ENCODE measurements at regions not wholly inside any gene's neighbourhood (a gene's known extent, or its start where the extent isn't known, plus 50 kb on each side); places are given as distances from the start of the nearest gene placed in this dataset.

- Histone ChIP-seq H3K4me1 (replicated peaks in 1 of 2) (no peaks in the 10 kb centered on the region), H3K27ac (no peak overlapping the region), H3K4me3 (no peak overlapping the region), H3K36me3 (replicated peaks in 1 of 2) (no peaks in the 10 kb centered on the region), H3K9me3 (replicated peaks in 1 of 3) (no peaks in the 10 kb centered on the region), H3K27me3 (peaks cover 4% of the 10 kb centered on the region)
- WGBS, 4 donors, result 78 to 87% (median 81%) methylated on average over 4 of the region's 4 CpGs
- intact Hi-C loops (cut with DNase I), result no loop called here
- TF ChIP-seq POLR2A (IDR thresholded peaks at IDR 0.05) (no peak), CTCF (IDR thresholded peaks at IDR 0.05) (no peak)
- DNase-seq, result no peak
Measured at GRCh38 chr9:36763778-36764177, 191.1 kb downstream of the MELK start.

- DNase-seq, result no peak
- H3K36me3 ChIP-seq (replicated peaks in 1 of 2), result no peaks in the 10 kb centered on the region
- peaks cover 4% of the 10 kb centered on the region for H3K27me3 ChIP-seq
- no peak overlapping the region for H3K27ac ChIP-seq
- 75 to 84% (median 80%) methylated on average over 13 to 14 of the region's 14 CpGs for WGBS, 4 donors
- TF ChIP-seq POLR2A (IDR thresholded peaks at IDR 0.05) (no peak), CTCF (IDR thresholded peaks at IDR 0.05) (no peak)
- no peaks in the 10 kb centered on the region for H3K4me1 ChIP-seq (replicated peaks in 1 of 2)
- H3K4me3 ChIP-seq, result no peak overlapping the region
- intact Hi-C loops (cut with DNase I), result no loop called here
- no peaks in the 10 kb centered on the region for H3K9me3 ChIP-seq (replicated peaks in 1 of 3)
Measured at GRCh38 chr9:36764364-36765076, 191.8 kb downstream of the MELK start.

- Histone ChIP-seq H3K27me3 (peaks cover 4% of the 10 kb centered on the region), H3K27ac (no peak overlapping the region), H3K4me1 (replicated peaks in 1 of 2) (no peaks in the 10 kb centered on the region), H3K4me3 (no peak overlapping the region), H3K36me3 (replicated peaks in 1 of 2) (no peaks in the 10 kb centered on the region), H3K9me3 (replicated peaks in 1 of 3) (no peaks in the 10 kb centered on the region)
- 54 to 75% (median 69%) methylated on average over 12 of the region's 12 CpGs for WGBS, 4 donors
- no peak for DNase-seq
- no peak for TF ChIP-seq POLR2A (IDR thresholded peaks at IDR 0.05)
- no peak for TF ChIP-seq CTCF (IDR thresholded peaks at IDR 0.05)
- intact Hi-C loops (cut with DNase I), result no loop called here
Measured at GRCh38 chr9:36765077-36765390, 192.3 kb downstream of the MELK start.

- Histone ChIP-seq H3K36me3 (replicated peaks in 1 of 2) (no peaks in the 10 kb centered on the region), H3K4me1 (replicated peaks in 1 of 2) (no peaks in the 10 kb centered on the region), H3K4me3 (peak overlapping the region in 1 of 4 donors; percentile 55), H3K27ac (no peak overlapping the region), H3K9me3 (replicated peaks in 1 of 3) (no peaks in the 10 kb centered on the region), H3K27me3 (peaks cover 4% of the 10 kb centered on the region)
- peak; percentile 28 to 65 (median 53) for DNase-seq
- intact Hi-C loops (cut with DNase I), result no loop called here
- TF ChIP-seq CTCF (IDR thresholded peaks at IDR 0.05) (no peak), POLR2A (IDR thresholded peaks at IDR 0.05) (no peak)
- WGBS, 4 donors, result 10 to 36% (median 19%) methylated on average over 15 to 37 of the region's 37 CpGs
Measured at GRCh38 chr9:36765468-36766341, 193.0 kb downstream of the MELK start.

Data from adrenal gland (tissue), 9 donors.